ENCODE measurements at regions not wholly inside any gene's neighbourhood (a gene's known extent, or its start where the extent isn't known, plus 50 kb on each side); places are given as distances from the start of the nearest gene placed in this dataset.
"Not testable (repeated sequence)": the region's sequence is repeated elsewhere in the genome, so short reads cannot be mapped to it uniquely, and the experiment has no call there.

DNA sequence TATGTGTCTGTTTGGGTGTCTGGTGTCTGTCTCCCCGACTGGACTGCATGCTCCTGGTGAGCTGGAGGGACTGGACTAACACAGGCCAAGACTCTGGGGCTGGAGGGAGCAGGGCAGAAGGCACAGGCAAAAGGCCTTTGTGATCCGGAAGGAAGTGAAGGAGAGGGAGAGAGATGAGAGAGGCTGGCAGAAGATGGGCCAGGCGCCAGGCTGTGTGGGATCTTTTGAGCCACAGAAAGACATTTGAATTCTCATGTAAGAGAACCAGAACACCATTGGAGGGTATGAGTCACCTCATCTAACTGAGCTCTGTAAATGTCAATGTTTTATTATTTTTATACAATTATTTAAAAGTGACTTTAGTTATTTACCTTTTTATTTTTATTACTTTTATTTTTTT lies 152.3 kb upstream of the CCZ1B start:
- H3K9me3 ChIP-seq; H3K4me1 ChIP-seq; DNase-seq; H3K36me3 ChIP-seq; H3K9ac ChIP-seq (ENCODE audit: low read depth in 2 of 2, low read length in 2 of 2); intact Hi-C loops (cut with DNase I); H3K27me3 ChIP-seq; H3K4me3 ChIP-seq; H3K27ac ChIP-seq: not testable (repeated sequence)

DNA sequence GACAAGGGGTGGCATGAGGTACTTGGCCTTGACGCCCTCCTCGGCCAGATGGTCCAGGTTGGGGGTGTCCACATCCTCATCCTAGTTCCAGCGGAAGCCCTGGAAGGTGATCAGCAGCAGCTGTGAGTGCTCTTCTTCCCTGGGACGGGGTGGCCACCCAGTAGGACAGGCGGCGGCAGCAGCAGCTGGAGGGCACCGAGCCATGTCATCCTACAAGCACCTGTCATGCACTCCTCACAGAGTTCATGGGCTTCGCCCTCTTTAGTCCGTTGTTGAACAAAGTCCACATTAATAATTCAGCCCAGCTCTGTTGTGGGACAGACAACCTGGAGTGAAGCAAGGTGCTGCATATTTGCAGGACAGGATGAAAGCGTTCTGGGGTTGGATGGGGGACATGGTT lies 153.4 kb upstream of the CCZ1B start:
- H3K36me3 ChIP-seq; H3K9me3 ChIP-seq; H3K27ac ChIP-seq; H3K9ac ChIP-seq (ENCODE audit: low read depth in 2 of 2, low read length in 2 of 2); intact Hi-C loops (cut with DNase I); H3K4me3 ChIP-seq; DNase-seq; H3K4me1 ChIP-seq; H3K27me3 ChIP-seq: not testable (repeated sequence)

DNA sequence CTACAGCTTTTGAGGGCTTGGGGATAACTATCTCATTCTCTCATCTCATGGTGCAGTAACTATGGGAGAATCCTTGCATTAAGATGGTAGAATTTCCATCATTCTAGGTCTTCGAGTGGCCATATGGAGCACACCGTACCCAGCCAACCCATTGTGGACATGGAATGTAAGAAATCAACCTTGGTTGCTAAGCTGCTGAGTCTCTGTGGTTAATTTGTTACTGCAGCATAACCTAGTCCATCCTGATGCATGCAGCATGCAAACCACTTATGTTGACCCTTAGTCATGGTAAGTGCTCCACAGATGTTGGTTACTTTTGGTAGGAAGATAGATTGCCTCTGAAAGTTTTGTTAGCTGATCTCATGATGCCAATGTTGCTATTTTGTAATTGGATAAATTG lies 156.3 kb upstream of the CCZ1B start:
- H3K4me1 ChIP-seq; intact Hi-C loops (cut with DNase I); H3K4me3 ChIP-seq; H3K27me3 ChIP-seq; DNase-seq; H3K27ac ChIP-seq; H3K9ac ChIP-seq (ENCODE audit: low read depth in 2 of 2, low read length in 2 of 2); H3K36me3 ChIP-seq; H3K9me3 ChIP-seq: not testable (repeated sequence)

DNA sequence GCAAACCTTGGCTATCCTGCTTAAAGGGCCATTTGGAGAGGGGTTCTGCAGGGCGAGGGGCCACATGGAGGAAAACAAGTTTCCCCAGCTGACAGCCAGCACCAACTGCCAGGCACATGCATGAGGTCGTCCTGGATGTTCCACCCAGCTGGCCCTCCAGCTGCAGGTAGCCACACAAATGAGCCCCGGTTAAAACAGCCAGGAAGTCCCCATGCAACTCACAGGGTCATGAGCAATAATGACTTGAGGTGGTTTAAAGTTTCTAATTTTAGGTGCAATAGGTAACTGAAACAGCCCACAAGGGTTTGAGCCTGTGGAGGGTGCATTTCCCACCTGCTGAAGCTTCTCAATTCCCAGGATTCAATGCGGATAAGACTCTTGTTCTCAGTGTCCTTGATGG lies 160.8 kb upstream of the CCZ1B start:
- H3K36me3 ChIP-seq; H3K9ac ChIP-seq (ENCODE audit: low read depth in 2 of 2, low read length in 2 of 2); H3K9me3 ChIP-seq; intact Hi-C loops (cut with DNase I); DNase-seq; H3K4me3 ChIP-seq; H3K27me3 ChIP-seq; H3K27ac ChIP-seq; H3K4me1 ChIP-seq: not testable (repeated sequence)

DNA sequence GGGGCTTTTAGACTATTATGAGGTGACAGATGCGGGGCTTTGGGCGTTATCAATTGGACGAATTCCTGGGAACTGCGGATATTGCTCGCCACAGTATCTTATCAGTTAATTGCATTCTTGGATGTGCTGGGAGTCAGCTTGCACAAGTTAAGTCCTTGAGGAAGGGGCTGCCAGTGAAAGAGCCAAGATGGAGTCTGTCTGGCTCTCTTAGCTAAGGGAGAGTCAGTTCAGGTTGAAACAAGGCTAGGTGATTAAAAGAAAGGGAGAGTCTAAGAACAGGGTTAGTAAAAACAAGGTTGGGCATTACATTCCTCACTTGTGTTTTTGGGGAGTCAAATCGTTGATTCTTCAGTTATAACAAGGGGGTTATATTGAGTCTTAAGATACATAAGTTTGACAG lies 162.5 kb upstream of the CCZ1B start:
- H3K4me1 ChIP-seq; H3K27me3 ChIP-seq; H3K36me3 ChIP-seq; H3K4me3 ChIP-seq; H3K27ac ChIP-seq; DNase-seq; H3K9me3 ChIP-seq; H3K9ac ChIP-seq (ENCODE audit: low read depth in 2 of 2, low read length in 2 of 2); intact Hi-C loops (cut with DNase I): not testable (repeated sequence)

DNA sequence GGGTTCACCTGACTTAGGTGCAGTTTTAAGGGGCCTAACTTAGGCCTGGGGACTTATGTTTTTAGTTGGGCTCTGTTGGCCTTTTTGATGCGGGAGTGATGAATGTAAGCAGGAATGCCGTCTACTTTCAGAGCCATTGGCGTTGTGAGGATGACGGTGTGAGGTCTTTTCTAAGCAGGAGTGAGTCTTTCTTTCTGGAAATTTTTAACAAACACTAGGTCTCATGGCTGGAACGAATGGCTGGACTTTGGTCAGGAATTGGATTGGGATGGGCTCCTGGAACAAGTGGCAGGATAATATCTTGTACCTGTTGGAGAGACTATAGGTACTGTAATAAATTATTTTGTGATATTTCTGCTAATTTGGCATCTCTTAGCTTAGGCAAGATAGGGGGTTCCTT lies 163.9 kb upstream of the CCZ1B start:
- H3K36me3 ChIP-seq; H3K27me3 ChIP-seq; H3K4me3 ChIP-seq; H3K9me3 ChIP-seq; H3K9ac ChIP-seq (ENCODE audit: low read depth in 2 of 2, low read length in 2 of 2); H3K4me1 ChIP-seq; intact Hi-C loops (cut with DNase I): not testable (repeated sequence)
- peak overlapping the region; percentile 76 for H3K27ac ChIP-seq
- DNase-seq, result peak; percentile 48

DNA sequence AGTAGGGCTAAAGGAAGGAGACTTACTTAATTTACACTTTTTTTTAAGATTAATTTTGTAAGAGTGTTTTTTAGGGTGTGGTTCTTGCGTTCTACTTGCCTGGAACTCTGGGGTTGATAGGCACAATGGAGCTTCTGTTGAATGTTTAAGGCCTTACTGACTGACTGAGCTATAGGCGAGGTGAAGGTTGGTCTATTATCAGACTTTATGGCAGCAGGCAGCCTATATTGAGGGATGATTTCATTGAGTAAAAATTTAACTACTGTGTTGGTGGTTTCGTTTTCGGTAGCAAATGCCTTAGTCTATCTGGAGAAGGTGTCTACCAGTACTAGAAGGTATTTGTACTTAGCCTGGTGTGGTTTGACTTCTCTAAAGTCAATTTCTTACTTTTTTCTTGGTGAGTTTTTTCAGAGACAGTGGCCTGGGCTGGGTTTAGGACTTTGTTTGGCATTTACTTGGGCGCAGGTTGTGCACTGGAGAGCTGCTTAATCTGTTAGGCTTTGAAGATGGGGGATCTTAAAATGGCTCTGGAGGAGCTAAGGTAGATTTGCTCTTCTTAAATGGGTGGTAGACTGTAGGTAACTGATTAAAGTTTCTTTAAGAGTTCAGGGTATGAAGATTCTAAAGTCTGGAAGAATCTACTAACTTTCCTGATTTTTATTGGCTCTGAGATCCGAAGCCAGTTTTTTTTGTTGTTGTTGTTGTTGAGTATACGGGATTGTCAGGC lies 164.5 kb upstream of the CCZ1B start:
- H3K9ac ChIP-seq (ENCODE audit: low read depth in 2 of 2, low read length in 2 of 2), result peak overlapping the region in 1 of 2 donors; percentile 66
- H3K4me3 ChIP-seq, result peak overlapping the region; percentile 20
- H3K36me3 ChIP-seq; H3K9me3 ChIP-seq; intact Hi-C loops (cut with DNase I); H3K27me3 ChIP-seq; H3K4me1 ChIP-seq: not testable (repeated sequence)
- H3K27ac ChIP-seq, result peak overlapping the region; percentile 76
- DNase-seq, result peak; percentile 57

DNA sequence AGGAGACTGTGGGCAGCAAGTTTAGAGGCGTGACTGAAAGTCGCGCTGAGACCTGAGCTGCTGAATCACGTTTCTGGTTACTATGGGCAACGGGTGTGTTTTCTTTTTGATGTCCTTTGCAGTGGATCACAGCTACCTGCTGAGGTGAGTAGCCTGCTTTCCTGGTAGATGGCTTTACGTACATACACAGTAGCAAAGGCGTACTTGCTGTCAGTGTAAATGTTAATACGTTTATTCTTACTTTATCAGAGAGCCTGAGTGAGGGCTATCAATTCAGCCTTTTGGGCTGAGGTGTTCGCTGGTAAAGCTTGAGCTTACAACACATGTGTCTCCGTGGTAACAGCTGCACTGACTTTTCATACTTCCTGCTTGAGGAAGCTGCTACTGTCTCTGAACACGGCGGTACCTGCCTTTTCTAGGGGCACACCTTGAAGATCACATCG lies 165.1 kb upstream of the CCZ1B start:
- peak overlapping the region in 1 of 2 donors; percentile 66 for H3K9ac ChIP-seq (ENCODE audit: low read depth in 2 of 2, low read length in 2 of 2)
- H3K27ac ChIP-seq, result peak overlapping the region; percentile 76
- peak overlapping the region; percentile 20 for H3K4me3 ChIP-seq
- peak; percentile 73 for DNase-seq
- H3K4me1 ChIP-seq; H3K9me3 ChIP-seq; intact Hi-C loops (cut with DNase I); H3K27me3 ChIP-seq; H3K36me3 ChIP-seq: not testable (repeated sequence)

DNA sequence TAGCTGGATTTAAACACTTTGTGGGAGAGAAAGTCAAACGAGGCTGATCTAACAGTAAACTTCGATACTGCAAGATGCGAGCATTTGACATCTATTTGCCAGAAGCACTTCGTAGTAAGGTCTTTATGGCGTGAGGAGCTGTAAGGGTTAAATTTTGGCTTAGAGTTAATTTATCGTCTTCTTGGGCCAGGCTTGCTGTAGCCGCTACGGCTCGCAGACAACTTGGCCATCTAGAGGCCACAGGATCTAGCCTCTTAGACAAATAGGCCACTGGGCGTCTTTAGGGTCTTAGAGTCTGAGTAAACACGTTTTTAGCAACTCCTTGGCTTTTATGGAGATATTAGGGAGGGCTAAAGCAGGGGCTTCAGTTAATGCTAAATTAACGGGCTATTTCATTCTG lies 165.6 kb upstream of the CCZ1B start:
- peak overlapping the region; percentile 20 for H3K4me3 ChIP-seq
- H3K9ac ChIP-seq (ENCODE audit: low read depth in 2 of 2, low read length in 2 of 2), result peak overlapping the region in 1 of 2 donors; percentile 66
- H3K4me1 ChIP-seq; H3K36me3 ChIP-seq; H3K9me3 ChIP-seq; H3K27me3 ChIP-seq; intact Hi-C loops (cut with DNase I): not testable (repeated sequence)
- H3K27ac ChIP-seq, result peak overlapping the region; percentile 76
- DNase-seq, result peak; percentile 21

DNA sequence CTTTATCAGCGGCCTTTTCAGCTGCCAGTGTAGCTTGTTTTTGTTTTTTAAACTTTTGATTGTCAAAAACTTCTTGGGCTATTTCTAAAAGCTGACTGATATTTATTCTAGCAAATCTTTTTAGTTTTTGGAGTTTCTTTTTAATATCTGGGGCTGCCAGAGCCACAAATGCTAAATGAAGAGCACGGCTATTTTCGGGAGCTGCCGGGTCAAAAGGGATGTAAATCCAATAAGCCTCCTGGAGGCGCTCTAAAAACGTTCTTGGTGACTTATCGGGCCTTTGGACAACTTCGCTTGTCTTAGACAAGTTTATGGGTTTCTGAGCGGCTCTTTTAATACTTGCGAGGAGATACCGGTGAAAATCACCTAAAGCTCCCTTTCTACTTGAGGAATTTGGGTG lies 166.1 kb upstream of the CCZ1B start:
- H3K4me1 ChIP-seq; intact Hi-C loops (cut with DNase I); H3K9ac ChIP-seq (ENCODE audit: low read depth in 2 of 2, low read length in 2 of 2); H3K9me3 ChIP-seq; H3K27me3 ChIP-seq; H3K27ac ChIP-seq; H3K36me3 ChIP-seq: not testable (repeated sequence)
- DNase-seq, result peak; percentile 39
- H3K4me3 ChIP-seq, result peak overlapping the region; percentile 20

DNA sequence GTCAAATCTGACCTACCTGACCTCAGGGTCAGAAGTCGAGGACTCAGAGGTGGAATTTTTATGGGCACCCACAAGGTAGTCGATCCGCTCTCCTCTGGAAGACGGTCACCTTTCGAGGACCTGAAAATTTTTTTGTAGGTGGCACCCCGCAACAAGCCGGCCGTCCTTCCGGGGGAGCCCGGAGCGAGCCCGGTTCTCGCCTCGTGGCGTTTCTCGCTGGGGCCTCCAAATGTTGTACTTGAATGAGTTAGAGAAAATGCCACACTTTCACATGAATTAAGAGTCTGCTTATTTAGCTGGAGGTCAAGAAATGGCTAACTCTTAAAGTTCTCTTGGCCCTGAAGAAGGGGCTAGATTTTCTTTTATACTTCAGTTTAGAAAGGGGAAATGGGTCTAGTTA lies 169.0 kb upstream of the CCZ1B start:
- H3K36me3 ChIP-seq; H3K4me1 ChIP-seq; intact Hi-C loops (cut with DNase I): not testable (repeated sequence)

DNA sequence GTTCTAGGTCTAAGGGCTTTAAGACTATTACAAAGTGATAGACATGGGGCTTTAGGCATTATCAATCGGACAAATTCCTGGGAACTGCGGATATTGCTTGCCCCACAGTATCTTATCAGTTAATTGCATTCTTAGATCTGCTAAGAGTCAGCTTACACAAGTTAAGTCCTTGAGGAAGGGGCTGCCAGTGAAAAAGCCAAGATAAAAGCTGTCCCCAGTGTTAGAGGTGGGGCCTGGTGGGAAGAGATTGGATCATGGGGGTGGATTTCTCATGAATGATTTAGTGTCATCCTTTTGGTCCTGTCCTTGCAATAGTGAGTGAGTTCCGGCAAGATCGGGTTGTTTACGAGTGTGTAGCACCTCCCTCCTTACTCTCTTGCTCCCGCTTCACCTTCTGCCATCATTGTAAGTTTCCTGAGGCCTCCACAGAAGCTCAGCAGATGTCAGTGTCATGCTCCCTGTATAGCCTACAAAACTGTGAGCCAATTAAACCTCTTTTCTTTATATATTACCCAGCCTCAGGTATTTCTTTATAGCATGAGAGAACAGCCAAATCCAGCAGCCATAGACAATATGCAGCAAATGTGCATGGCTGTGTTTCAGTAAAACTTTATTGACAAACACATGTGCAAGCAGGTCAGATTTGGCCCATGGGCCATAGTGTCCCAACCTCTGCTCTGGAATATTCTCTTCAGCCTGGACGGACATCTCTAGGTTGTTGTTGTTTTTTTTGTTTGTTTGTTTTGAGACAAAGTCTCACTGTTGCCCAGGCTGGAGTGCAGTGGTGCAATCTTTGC lies 169.6 kb upstream of the CCZ1B start:
- H3K9ac ChIP-seq (ENCODE audit: low read depth in 2 of 2, low read length in 2 of 2); H3K9me3 ChIP-seq; DNase-seq; H3K4me1 ChIP-seq; intact Hi-C loops (cut with DNase I); H3K4me3 ChIP-seq; H3K36me3 ChIP-seq; H3K27me3 ChIP-seq; H3K27ac ChIP-seq: not testable (repeated sequence)

More for the DNA sequence above, 169.0 kb upstream of the CCZ1B start:
- not testable (repeated sequence) for H3K27ac ChIP-seq; DNase-seq; H3K27me3 ChIP-seq; H3K9me3 ChIP-seq; H3K4me3 ChIP-seq; H3K9ac ChIP-seq (ENCODE audit: low read depth in 2 of 2, low read length in 2 of 2)

DNA sequence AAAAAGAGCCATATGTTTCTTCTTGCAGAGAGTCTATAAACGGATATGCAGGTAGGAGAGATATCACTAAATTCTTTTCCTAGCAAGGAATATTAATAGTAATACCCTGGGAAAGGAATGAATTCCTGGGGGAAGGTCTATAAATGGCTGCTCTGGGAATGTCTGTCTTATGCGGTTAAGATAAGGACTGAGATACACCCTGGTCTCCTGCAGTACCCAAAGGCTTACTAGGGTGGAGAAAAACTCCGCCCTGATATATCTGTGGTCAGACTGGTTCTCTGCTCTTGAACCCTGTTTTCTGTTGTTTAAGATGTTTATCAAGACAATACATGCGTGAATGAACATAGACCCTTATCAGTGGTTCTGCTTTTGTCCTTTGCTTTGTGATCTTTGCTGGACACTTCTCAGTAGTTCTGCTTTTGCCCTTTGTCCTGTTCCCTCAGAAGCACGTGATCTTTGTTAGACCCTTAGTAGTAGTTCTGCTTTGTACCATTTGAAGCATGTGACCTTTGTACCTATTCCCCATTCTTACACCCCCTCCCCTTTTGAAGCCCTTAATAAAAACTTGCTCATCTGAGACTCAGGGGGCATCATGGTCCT lies 173.1 kb upstream of the CCZ1B start:
- H3K9me3 ChIP-seq; H3K4me3 ChIP-seq; DNase-seq; H3K9ac ChIP-seq (ENCODE audit: low read depth in 2 of 2, low read length in 2 of 2); H3K27ac ChIP-seq; intact Hi-C loops (cut with DNase I); H3K27me3 ChIP-seq; H3K36me3 ChIP-seq; H3K4me1 ChIP-seq: not testable (repeated sequence)

Data from colonic mucosa (tissue), 4 donors.